ENCODE measurements at regions not wholly inside any gene's neighbourhood (a gene's known extent, or its start where the extent isn't known, plus 50 kb on each side); places are given as distances from the start of the nearest gene placed in this dataset.
A peak's percentile ranks its signal among the peaks of the same experiment; 100 is the strongest.

GRCh38 chr7:152909683-152910544 lies 150.4 kb downstream of the ACTR3B start (continued):
- TF ChIP-seq MNT (IDR thresholded peaks at IDR 0.05) (no peak), HOXA3 (CRISPR knock-in tag; IDR thresholded peaks at IDR 0.05) (peak; percentile 32; the same call in 1 of the 2 replicates), GTF3A (CRISPR knock-in tag; conservative IDR thresholded peaks at IDR 0.05) (no peak), ZNF570 (CRISPR knock-in tag; IDR thresholded peaks at IDR 0.05; ENCODE audit: borderline replicate concordance) (no peak), ZNF761 (CRISPR knock-in tag; conservative IDR thresholded peaks at IDR 0.05) (no peak), ZNF503 (CRISPR knock-in tag; IDR thresholded peaks at IDR 0.05) (no peak), DMTF1 (CRISPR knock-in tag; IDR thresholded peaks at IDR 0.05) (no peak), TFE3 (CRISPR knock-in tag; IDR thresholded peaks at IDR 0.05) (peak; percentile 48; the same call in 1 of the 2 replicates), IRF2 (CRISPR knock-in tag; IDR thresholded peaks at IDR 0.05) (peak; percentile 28; the same call in 1 of the 2 replicates), BCLAF1 (IDR thresholded peaks at IDR 0.05) (no peak), ZNF569 (CRISPR knock-in tag; IDR thresholded peaks at IDR 0.05; ENCODE audit: borderline replicate concordance) (no peak), ZNF564 (CRISPR knock-in tag; IDR thresholded peaks at IDR 0.05) (no peak), NR1H2 (CRISPR knock-in tag; IDR thresholded peaks at IDR 0.05; ENCODE audit: borderline replicate concordance, low read depth) (no peak), NR0B2 (CRISPR knock-in tag; IDR thresholded peaks at IDR 0.05) (no peak), PHF5A (CRISPR knock-in tag; IDR thresholded peaks at IDR 0.05; ENCODE audit: low read depth, unreplicated experiment) (no peak), TFAP4 (IDR thresholded peaks at IDR 0.05; ENCODE audit: borderline replicate concordance, low read depth) (no peak; the same call in 1 of the 2 replicates)
